ENCODE measurements at regions not wholly inside any gene's neighbourhood (a gene's known extent, or its start where the extent isn't known, plus 50 kb on each side); places are given as distances from the start of the nearest gene placed in this dataset.

DNA sequence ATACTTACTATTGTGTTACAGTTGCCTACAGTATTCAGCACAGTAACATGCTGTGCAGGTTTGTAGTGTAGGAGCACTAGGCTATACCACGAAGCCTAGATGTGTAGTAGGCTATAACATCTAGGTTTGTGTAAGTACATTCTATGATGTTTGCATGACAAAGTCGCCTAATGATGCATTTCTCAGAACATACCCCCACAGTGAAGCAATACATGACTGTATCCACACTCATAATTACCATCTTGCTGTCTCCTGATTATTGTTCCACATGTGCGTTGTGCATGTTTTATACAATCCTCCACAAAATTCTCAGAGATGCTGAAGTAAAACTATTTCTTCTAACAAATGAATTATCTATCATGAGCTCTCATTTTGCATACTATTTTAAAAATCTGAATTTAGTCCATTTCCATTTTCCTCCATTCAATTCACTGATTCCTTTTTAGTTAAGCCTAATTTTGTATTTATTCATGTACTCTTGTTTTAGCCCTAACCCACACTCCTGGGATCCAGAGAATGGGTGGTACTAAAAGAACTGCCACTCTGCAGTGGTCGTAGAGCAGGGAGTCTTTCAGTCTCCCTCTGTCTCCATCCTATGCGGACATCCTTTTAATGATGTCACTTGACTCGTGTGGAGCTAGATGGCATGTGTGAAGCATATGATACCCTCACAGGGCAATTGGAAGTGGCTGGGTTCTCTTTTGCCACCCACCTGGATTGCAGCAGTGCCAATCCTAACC is 67.6 kb upstream of the CAV2 start:
- no peak for TF ChIP-seq POLR2AphosphoS5 (IDR thresholded peaks at IDR 0.05; ENCODE audit: insufficient read depth in 1 of 2, low read depth in 1 of 2)
- TF ChIP-seq, protein P1, sequence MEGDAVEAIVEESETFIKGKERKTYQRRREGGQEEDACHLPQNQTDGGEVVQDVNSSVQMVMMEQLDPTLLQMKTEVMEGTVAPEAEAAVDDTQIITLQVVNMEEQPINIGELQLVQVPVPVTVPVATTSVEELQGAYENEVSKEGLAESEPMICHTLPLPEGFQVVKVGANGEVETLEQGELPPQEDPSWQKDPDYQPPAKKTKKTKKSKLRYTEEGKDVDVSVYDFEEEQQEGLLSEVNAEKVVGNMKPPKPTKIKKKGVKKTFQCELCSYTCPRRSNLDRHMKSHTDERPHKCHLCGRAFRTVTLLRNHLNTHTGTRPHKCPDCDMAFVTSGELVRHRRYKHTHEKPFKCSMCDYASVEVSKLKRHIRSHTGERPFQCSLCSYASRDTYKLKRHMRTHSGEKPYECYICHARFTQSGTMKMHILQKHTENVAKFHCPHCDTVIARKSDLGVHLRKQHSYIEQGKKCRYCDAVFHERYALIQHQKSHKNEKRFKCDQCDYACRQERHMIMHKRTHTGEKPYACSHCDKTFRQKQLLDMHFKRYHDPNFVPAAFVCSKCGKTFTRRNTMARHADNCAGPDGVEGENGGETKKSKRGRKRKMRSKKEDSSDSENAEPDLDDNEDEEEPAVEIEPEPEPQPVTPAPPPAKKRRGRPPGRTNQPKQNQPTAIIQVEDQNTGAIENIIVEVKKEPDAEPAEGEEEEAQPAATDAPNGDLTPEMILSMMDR (IDR thresholded peaks at IDR 0.05): no peak
